C4-2B (cell line): ENCODE measurements at regions not wholly inside any gene's neighbourhood (a gene's known extent, or its start where the extent isn't known, plus 50 kb on each side); places are given as distances from the start of the nearest gene placed in this dataset.

Experiments
- CTCF ChIP-seq: fragments of 450-650 bp; conservative IDR thresholded peaks from 2 replicates; pipeline ENCODE4 v1.5.1; 2017; ENCODE audit warnings: mild to moderate bottlenecking
- ZFX ChIP-seq: fragments of 450-650 bp; IDR thresholded peaks from 2 replicates; pipeline ENCODE4 v1.6.1; 2017

GRCh38 chr1:191963781-191964455 is 194.3 kb upstream of the RGS18 start:
- TF ChIP-seq CTCF = no peak
- TF ChIP-seq ZFX = no peak
